Caco-2 (cell line): ENCODE measurements at regions not wholly inside any gene's neighbourhood (a gene's known extent, or its start where the extent isn't known, plus 50 kb on each side); places are given as distances from the start of the nearest gene placed in this dataset.

Experiments
- BruUV-seq: library from RNA; stranded (reverse); fragments of 400-500 nt; replicated peaks from 2 replicates; lab custom pipeline; 2021; lab: Mats Ljungman, UMichigan
- CTCF ChIA-PET: fragments of 300-600 bp; sonication (Branson Sonifier 250); formaldehyde crosslinking; loops from one replicate; lab custom pipeline; 2022; ENCODE audit warnings: antibody characterized with exemption; lab: Charles Lee
- POLR2A ChIA-PET: fragments of 300-600 bp; sonication (Branson Sonifier 250); formaldehyde crosslinking; loops from one replicate; lab custom pipeline; 2022; ENCODE audit warnings: antibody characterized with exemption; lab: Charles Lee
- DNase-seq, 2 experiments: peaks; one replicate each; pipeline versions ENCODE4 v3.0.0 to v3.0.0-alpha.2; 2020 to 2022
- H3K27me3 ChIP-seq: replicated peaks from 2 replicates; pipeline ENCODE4 v1.6.0; 2011; ENCODE audit warnings: low read length; ENCODE audit not compliant: control insufficient read depth, insufficient read depth
- H3K36me3 ChIP-seq: 2 replicates; pipeline ENCODE4 v1.5.1; 2011; ENCODE audit warnings: low read length; ENCODE audit not compliant: control insufficient read depth, insufficient read depth
- H3K4me1 ChIP-seq: fragments of 250-450 bp; sonication (Bioruptor Pico); 2 replicates; pipeline ENCODE4 v1.5.1; 2020; ENCODE audit warnings: mild to moderate bottlenecking
- H3K4me3 ChIP-seq: 2 replicates; pipeline ENCODE4 v1.5.1; 2011; ENCODE audit warnings: low read depth, mild to moderate bottlenecking, control low read depth, low read length
- H3K9me3 ChIP-seq: fragments of 250-450 bp; sonication (Bioruptor Pico); 2 replicates; pipeline ENCODE4 v1.5.1; 2020; ENCODE audit warnings: mild to moderate bottlenecking, moderate library complexity
- H3K27ac Mint-ChIP-seq: one replicate; pipeline ENCODE4 v1.8.0; 2022; ENCODE audit warnings: mixed read lengths; ENCODE audit not compliant: unreplicated experiment
- H3K27me3 Mint-ChIP-seq: one replicate; pipeline ENCODE4 v1.8.0; 2022; ENCODE audit warnings: mixed read lengths; ENCODE audit not compliant: insufficient read depth, unreplicated experiment
- H3K36me3 Mint-ChIP-seq: one replicate; pipeline ENCODE4 v1.8.0; 2022; ENCODE audit warnings: mild to moderate bottlenecking, mixed read lengths; ENCODE audit not compliant: insufficient read depth, unreplicated experiment
- H3K4me1 Mint-ChIP-seq: one replicate; pipeline ENCODE4 v1.8.0; 2022; ENCODE audit warnings: low read depth, mixed read lengths; ENCODE audit not compliant: unreplicated experiment
- H3K4me3 Mint-ChIP-seq: one replicate; pipeline ENCODE4 v1.8.0; 2022; ENCODE audit warnings: mild to moderate bottlenecking, moderate library complexity, mixed read lengths; ENCODE audit not compliant: unreplicated experiment
- H3K9me3 Mint-ChIP-seq: one replicate; pipeline ENCODE4 v1.8.0; 2022; ENCODE audit warnings: mixed read lengths; ENCODE audit not compliant: unreplicated experiment
- CTCF ChIP-seq, 2 experiments: fragments of 200-600 bp in 1 of 2; IDR thresholded peaks; 1 replicate in 1 of 2; 2 replicates in 1 of 2; pipeline versions ENCODE4 v1.5.1 to v1.8.0; 2011 to 2022; ENCODE audit warnings: antibody characterized with exemption in 1 of 2, control low read depth in 1 of 2, inconsistent platforms in 1 of 2, low read depth in 1 of 2, low read length in 1 of 2, mild to moderate bottlenecking in 1 of 2, moderate library complexity in 1 of 2; ENCODE audit not compliant: insufficient read depth in 1 of 2, severe bottlenecking in 1 of 2, unreplicated experiment in 1 of 2
- intact Hi-C: fragments of 100-400 bp; cut with micrococcal nuclease; formaldehyde crosslinking; loops from one replicate; pipeline ENCODE4 v1.10.0; 2022; ENCODE audit not compliant: unreplicated experiment

- H3K9me3 Mint-ChIP-seq, result no peaks in the 10 kb centered on the region
- H3K4me3 Mint-ChIP-seq, result no peak overlapping the region
- DNase-seq, result no peak
- Histone ChIP-seq H3K9me3 (no peaks in the 10 kb centered on the region), H3K36me3 (no peaks in the 10 kb centered on the region), H3K4me3 (no peak overlapping the region), H3K4me1 (no peaks in the 10 kb centered on the region), H3K27me3 (no peaks in the 10 kb centered on the region)
- no peaks in the 10 kb centered on the region for H3K4me1 Mint-ChIP-seq
- intact Hi-C loops, result no loop called here
- no TSS peak for BruUV-seq
- no peaks in the 10 kb centered on the region for H3K36me3 Mint-ChIP-seq
- TF ChIP-seq CTCF (IDR thresholded peaks at IDR 0.05; ENCODE audit: insufficient read depth in 1 of 2, low read depth in 1 of 2, low read length in 1 of 2, severe bottlenecking in 1 of 2, unreplicated experiment in 1 of 2), result no peak
- ChIA-PET CTCF (no interaction called here), POLR2A (no interaction called here)
- H3K27me3 Mint-ChIP-seq, result no peaks in the 10 kb centered on the region
- H3K27ac Mint-ChIP-seq, result no peak overlapping the region
These were observed 481.6 kb downstream of the NTRK2 start for GRCh38 chr9:85151162-85151561.

- no peak overlapping the region for H3K4me3 Mint-ChIP-seq
- no peak for TF ChIP-seq CTCF (IDR thresholded peaks at IDR 0.05; ENCODE audit: insufficient read depth in 1 of 2, low read depth in 1 of 2, low read length in 1 of 2, severe bottlenecking in 1 of 2, unreplicated experiment in 1 of 2)
- no peak overlapping the region for H3K27ac Mint-ChIP-seq
- H3K4me3 ChIP-seq, result no peak overlapping the region
- CTCF ChIA-PET, result no interaction called here
- no TSS peak for BruUV-seq
- H3K9me3 Mint-ChIP-seq, result no peaks in the 10 kb centered on the region
- H3K4me1 ChIP-seq, result no peaks in the 10 kb centered on the region
- no peak for DNase-seq
- H3K9me3 ChIP-seq, result no peaks in the 10 kb centered on the region
- intact Hi-C loops, result loop anchor here (10.0 kb wide), 2 partner anchors 132 to 452 kb away; no protein-coding TSS in a partner anchor
- H3K27me3 Mint-ChIP-seq, result no peaks in the 10 kb centered on the region
- POLR2A ChIA-PET, result no interaction called here
- H3K36me3 Mint-ChIP-seq, result no peaks in the 10 kb centered on the region
- H3K4me1 Mint-ChIP-seq, result no peaks in the 10 kb centered on the region
- H3K36me3 ChIP-seq, result no peaks in the 10 kb centered on the region
- no peaks in the 10 kb centered on the region for H3K27me3 ChIP-seq
These were observed 477.6 kb downstream of the NTRK2 start for GRCh38 chr9:85147046-85147640.

- ChIA-PET POLR2A (no interaction called here), CTCF (interaction anchor here (0.6 to 0.9 kb wide), 2 partner anchors 146 to 210 kb away, joined by 3 to 4 read pairs; no protein-coding TSS in a partner anchor)
- H3K9me3 Mint-ChIP-seq, result no peaks in the 10 kb centered on the region
These were observed 473.4 kb downstream of the NTRK2 start for GRCh38 chr9:85142968-85143367.

More at GRCh38 chr9:85142968-85143367, 473.4 kb downstream of the NTRK2 start:
- H3K4me3 ChIP-seq, result no peak overlapping the region
- no peak overlapping the region for H3K27ac Mint-ChIP-seq
- no peaks in the 10 kb centered on the region for H3K27me3 Mint-ChIP-seq
- peak; percentile 23 to 44 for TF ChIP-seq CTCF (IDR thresholded peaks at IDR 0.05; ENCODE audit: insufficient read depth in 1 of 2, low read depth in 1 of 2, low read length in 1 of 2, severe bottlenecking in 1 of 2, unreplicated experiment in 1 of 2)
- intact Hi-C loops, result loop anchor here (1.0 to 10.0 kb wide), 4 partner anchors 128 to 475 kb away; no protein-coding TSS in a partner anchor
- no peaks in the 10 kb centered on the region for H3K4me1 ChIP-seq
- peak in 1 of 2 experiments; percentile 2 for DNase-seq
- no peaks in the 10 kb centered on the region for H3K4me1 Mint-ChIP-seq
- no peak overlapping the region for H3K4me3 Mint-ChIP-seq
- no peaks in the 10 kb centered on the region for H3K27me3 ChIP-seq
- BruUV-seq, result no TSS peak
- no peaks in the 10 kb centered on the region for H3K9me3 ChIP-seq
- no peaks in the 10 kb centered on the region for H3K36me3 Mint-ChIP-seq
- no peaks in the 10 kb centered on the region for H3K36me3 ChIP-seq
